ENCODE measurements at regions not wholly inside any gene's neighbourhood (a gene's known extent, or its start where the extent isn't known, plus 50 kb on each side); places are given as distances from the start of the nearest gene placed in this dataset.

DNA sequence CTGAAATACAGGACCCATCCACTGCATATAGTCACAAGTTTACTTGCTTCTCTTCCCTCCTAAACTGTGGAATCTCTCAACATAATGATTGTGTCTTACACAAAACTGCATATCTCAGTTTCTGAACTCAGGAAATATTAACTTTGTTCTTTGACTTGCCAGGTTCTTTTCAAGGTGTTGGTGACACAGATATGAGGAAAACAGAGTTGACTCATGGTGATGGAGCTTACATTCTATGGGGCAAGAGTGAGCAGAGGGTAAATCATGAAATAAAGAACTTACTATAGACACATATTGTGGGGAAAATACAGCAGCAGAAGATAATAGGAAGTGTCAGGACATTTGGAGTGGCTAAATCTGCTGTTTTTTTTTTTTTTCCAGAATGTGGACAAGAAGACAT is 72.5 kb upstream of the IGFBP3 start:
- Histone ChIP-seq H3K9me3 (no peaks in the 10 kb centered on the region), H3K36me3 (no peaks in the 10 kb centered on the region), H3K27me3 (no peaks in the 10 kb centered on the region), H3K4me3 (ENCODE audit: low read depth, low read length) (no peak overlapping the region), H3K4me1 (no peaks in the 10 kb centered on the region)
- DNase-seq, result no peak
- TF ChIP-seq CTCF (IDR thresholded peaks at IDR 0.05; ENCODE audit: low read depth, low read length), result no peak

DNA sequence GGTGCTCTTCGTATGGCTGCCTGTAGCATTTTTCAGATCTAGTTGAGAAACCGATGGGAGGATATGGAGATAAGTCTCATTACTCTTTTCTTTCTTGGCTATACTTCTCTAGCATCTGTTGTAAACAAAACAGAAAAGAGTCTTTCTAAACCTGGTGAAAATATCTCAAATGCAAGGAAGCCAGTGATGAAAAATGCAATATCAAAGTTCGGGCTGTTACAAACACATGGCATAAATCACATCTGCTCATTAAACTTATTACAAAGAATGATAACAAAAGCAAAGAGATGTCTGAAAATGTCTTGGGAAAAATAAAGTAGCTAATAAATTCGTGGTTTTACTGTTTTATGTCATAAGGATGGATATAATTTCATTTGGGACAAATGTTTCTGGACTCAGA is 71.8 kb upstream of the IGFBP3 start:
- H3K4me1 ChIP-seq, result no peaks in the 10 kb centered on the region
- H3K9me3 ChIP-seq, result no peaks in the 10 kb centered on the region
- H3K27me3 ChIP-seq, result no peaks in the 10 kb centered on the region
- TF ChIP-seq CTCF (IDR thresholded peaks at IDR 0.05; ENCODE audit: low read depth, low read length), result no peak
- DNase-seq, result no peak
- no peak overlapping the region for H3K4me3 ChIP-seq (ENCODE audit: low read depth, low read length)
- no peaks in the 10 kb centered on the region for H3K36me3 ChIP-seq

DNA sequence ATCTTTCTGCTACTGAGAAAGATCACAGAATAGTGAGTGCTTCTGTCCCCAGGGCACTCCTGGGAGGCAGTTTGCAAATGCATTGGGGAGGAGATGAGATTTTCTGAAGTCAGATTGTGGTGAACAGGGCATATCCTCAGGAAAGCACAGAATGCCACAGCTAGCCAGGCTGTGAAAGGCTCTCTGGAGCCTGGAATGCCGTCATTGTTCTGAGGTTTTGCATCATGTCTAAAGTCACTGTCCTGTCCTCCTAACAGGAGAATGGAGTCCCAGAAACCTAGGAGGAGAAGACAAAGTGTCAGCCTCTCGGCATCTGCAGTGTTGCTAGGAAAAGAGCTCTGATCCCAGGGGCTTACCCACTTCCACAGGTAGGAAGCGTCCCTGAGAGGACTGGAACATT is 69.2 kb upstream of the IGFBP3 start:
- Histone ChIP-seq H3K9me3 (no peaks in the 10 kb centered on the region), H3K4me1 (no peaks in the 10 kb centered on the region), H3K27me3 (no peaks in the 10 kb centered on the region), H3K4me3 (ENCODE audit: low read depth, low read length) (no peak overlapping the region), H3K36me3 (no peaks in the 10 kb centered on the region)
- no peak for DNase-seq
- TF ChIP-seq CTCF (IDR thresholded peaks at IDR 0.05; ENCODE audit: low read depth, low read length), result no peak

DNA sequence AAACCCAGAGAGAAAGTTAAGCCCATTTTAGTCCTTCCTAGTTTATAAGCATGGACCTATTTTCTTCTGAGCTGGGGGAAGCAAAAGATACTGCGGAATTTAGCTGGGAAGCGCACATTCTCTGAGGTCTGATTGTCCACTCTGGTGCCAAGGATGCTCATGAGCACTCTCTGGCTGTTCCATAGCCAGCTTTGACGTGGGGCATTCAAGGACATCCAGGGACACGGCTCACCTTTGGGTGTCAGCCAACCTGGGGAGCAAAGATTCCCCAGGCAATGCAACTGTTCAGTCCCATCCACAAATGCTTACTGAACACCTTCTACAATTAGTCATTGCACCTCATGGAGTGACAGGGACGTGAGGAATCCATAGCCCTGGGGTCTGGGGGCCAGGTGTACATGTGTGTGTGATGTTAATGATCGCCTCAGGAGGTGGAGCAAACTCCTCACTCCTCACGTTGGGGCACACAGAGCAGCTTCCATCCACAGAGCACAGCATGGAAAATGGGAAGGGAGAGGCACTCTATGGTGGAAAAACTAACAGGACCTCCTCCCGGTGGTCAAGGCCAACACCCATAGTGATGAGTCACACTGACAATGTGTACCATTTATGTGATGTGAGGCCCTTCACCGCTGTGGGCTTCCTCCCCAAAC is 67.5 kb upstream of the IGFBP3 start:
- no peak for DNase-seq
- no peak for TF ChIP-seq CTCF (IDR thresholded peaks at IDR 0.05; ENCODE audit: low read depth, low read length)
- no peak overlapping the region for H3K4me3 ChIP-seq (ENCODE audit: low read depth, low read length)
- no peaks in the 10 kb centered on the region for H3K9me3 ChIP-seq
- H3K36me3 ChIP-seq, result no peaks in the 10 kb centered on the region
- no peaks in the 10 kb centered on the region for H3K27me3 ChIP-seq
- H3K4me1 ChIP-seq, result no peaks in the 10 kb centered on the region

DNA sequence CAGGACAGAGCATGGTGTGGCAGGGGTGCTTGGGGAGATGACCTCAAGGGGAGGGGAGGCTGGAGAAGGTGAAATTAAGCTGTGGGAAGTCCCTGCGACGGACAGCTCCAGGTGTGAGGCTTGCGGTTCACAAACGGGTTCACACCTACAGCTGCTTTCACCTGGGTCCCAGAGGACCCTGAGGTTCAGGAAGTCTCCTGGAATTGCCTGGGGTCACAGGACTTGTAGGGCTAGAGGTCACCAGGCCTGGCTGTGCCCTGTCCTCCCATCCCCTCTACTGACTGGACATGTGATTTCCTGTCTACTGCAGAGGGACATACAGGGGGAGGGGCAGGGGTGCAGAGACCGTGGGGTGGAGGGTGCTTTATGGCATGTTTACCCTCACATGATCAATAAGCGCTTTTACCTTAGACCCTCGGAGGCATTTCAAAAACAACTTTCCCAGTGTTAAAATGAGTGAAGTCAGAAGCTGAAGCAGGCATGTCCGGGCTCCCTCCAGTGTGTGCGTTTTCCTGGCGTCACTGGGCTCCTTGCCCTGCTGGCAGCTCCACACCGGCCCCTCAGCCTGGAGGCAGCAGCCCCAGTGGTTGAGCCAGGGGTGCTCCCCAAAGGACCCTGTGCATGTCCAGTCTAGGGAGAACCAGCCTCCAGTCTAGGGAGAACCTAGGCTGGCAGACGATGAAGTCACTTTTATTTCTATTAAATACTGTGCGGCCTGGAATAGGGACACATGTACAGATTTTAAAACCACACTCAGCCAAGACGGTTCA is 66.6 kb upstream of the IGFBP3 start:
- no peaks in the 10 kb centered on the region; the same call in 1 of the 2 replicates for H3K4me1 ChIP-seq
- no peak for TF ChIP-seq CTCF (IDR thresholded peaks at IDR 0.05; ENCODE audit: low read depth, low read length)
- no peaks in the 10 kb centered on the region for H3K36me3 ChIP-seq

More for the DNA sequence above, 66.6 kb upstream of the IGFBP3 start:
- Histone ChIP-seq H3K27me3 (no peaks in the 10 kb centered on the region), H3K4me3 (ENCODE audit: low read depth, low read length) (no peak overlapping the region), H3K9me3 (no peaks in the 10 kb centered on the region)
- DNase-seq, result no peak

Data from BE2C (cell line).